ENCODE measurements at regions not wholly inside any gene's neighbourhood (a gene's known extent, or its start where the extent isn't known, plus 50 kb on each side); places are given as distances from the start of the nearest gene placed in this dataset.
A peak's percentile ranks its signal among the peaks of the same experiment; 100 is the strongest.

- Histone ChIP-seq H3K4me1 (ENCODE audit: control insufficient read depth in 1 of 2, insufficient read depth in 2 of 2, low read length in 2 of 2) (peaks cover 0 to 2% of the 10 kb centered on the region in 2 donors), H3K4me3 (ENCODE audit: low read length in 2 of 2) (no peak overlapping the region), H3K27me3 (ENCODE audit: control insufficient read depth in 1 of 2, insufficient read depth in 2 of 2, low read length in 1 of 2) (no peaks in the 10 kb centered on the region), H3K27ac (ENCODE audit: low read depth in 1 of 2, low read length in 2 of 2) (no peak overlapping the region), H3K9me3 (ENCODE audit: control insufficient read depth, low read length) (no peaks in the 10 kb centered on the region), H3K36me3 (ENCODE audit: control insufficient read depth in 1 of 2, insufficient read depth in 2 of 2, low read length in 1 of 2) (no peaks in the 10 kb centered on the region)
- intact Hi-C loops (cut with DNase I) = loop anchor here in 1 of 2 donors (10.0 kb wide), 1 partner anchor 152 kb away; the partner anchor contains the start of gene FOXN3
- DNase-seq (no peak), ATAC-seq (ENCODE audit: low FRiP score) (no peak)
- WGBS, 2 donors = 36 to 71% methylated on average over 3 of the region's 3 CpGs
Observed at GRCh38 chr14:89566644-89567415, 149.8 kb upstream of the FOXN3 start.

GRCh38 chr14:89566180-89566579 lies 149.1 kb upstream of the FOXN3 start:
- no peaks in the 10 kb centered on the region for H3K27me3 ChIP-seq (ENCODE audit: control insufficient read depth in 1 of 2, insufficient read depth in 2 of 2, low read length in 1 of 2)
- H3K4me1 ChIP-seq (ENCODE audit: control insufficient read depth in 1 of 2, insufficient read depth in 2 of 2, low read length in 2 of 2) = peaks cover 0 to 2% of the 10 kb centered on the region in 2 donors
- DNase-seq = no peak
- H3K36me3 ChIP-seq (ENCODE audit: control insufficient read depth in 1 of 2, insufficient read depth in 2 of 2, low read length in 1 of 2) = no peaks in the 10 kb centered on the region
- H3K4me3 ChIP-seq (ENCODE audit: low read length in 2 of 2) = no peak overlapping the region
- ATAC-seq (ENCODE audit: low FRiP score) = no peak
- no peak overlapping the region for H3K27ac ChIP-seq (ENCODE audit: low read depth in 1 of 2, low read length in 2 of 2)
- H3K9me3 ChIP-seq (ENCODE audit: control insufficient read depth, low read length) = no peaks in the 10 kb centered on the region
- 14 to 22% methylated on average over 5 of the region's 5 CpGs for WGBS, 2 donors
- intact Hi-C loops (cut with DNase I) = loop anchor here in 1 of 2 donors (10.0 kb wide), 1 partner anchor 151 kb away; the partner anchor contains the start of gene FOXN3

GRCh38 chr14:89565607-89566006 lies 148.6 kb upstream of the FOXN3 start:
- Histone ChIP-seq H3K4me1 (ENCODE audit: control insufficient read depth in 1 of 2, insufficient read depth in 2 of 2, low read length in 2 of 2) (peaks cover 0 to 2% of the 10 kb centered on the region in 2 donors), H3K9me3 (ENCODE audit: control insufficient read depth, low read length) (no peaks in the 10 kb centered on the region), H3K27me3 (ENCODE audit: control insufficient read depth in 1 of 2, insufficient read depth in 2 of 2, low read length in 1 of 2) (no peaks in the 10 kb centered on the region), H3K27ac (ENCODE audit: low read depth in 1 of 2, low read length in 2 of 2) (peak overlapping the region in 1 of 2 donors; percentile 47), H3K4me3 (ENCODE audit: low read length in 2 of 2) (no peak overlapping the region), H3K36me3 (ENCODE audit: control insufficient read depth in 1 of 2, insufficient read depth in 2 of 2, low read length in 1 of 2) (no peaks in the 10 kb centered on the region)
- intact Hi-C loops (cut with DNase I) = loop anchor here in 1 of 2 donors (10.0 kb wide), 1 partner anchor 151 kb away; the partner anchor contains the start of gene FOXN3
- no peak for DNase-seq
- ATAC-seq (ENCODE audit: low FRiP score) = no peak
- WGBS, 2 donors = 42 to 45% methylated on average over 5 of the region's 5 CpGs

- no peak for DNase-seq
- no peak for ATAC-seq (ENCODE audit: low FRiP score)
- Histone ChIP-seq H3K4me3 (ENCODE audit: low read length in 2 of 2) (no peak overlapping the region), H3K36me3 (ENCODE audit: control insufficient read depth in 1 of 2, insufficient read depth in 2 of 2, low read length in 1 of 2) (no peaks in the 10 kb centered on the region), H3K27me3 (ENCODE audit: control insufficient read depth in 1 of 2, insufficient read depth in 2 of 2, low read length in 1 of 2) (no peaks in the 10 kb centered on the region), H3K27ac (ENCODE audit: low read depth in 1 of 2, low read length in 2 of 2) (peak overlapping the region in 1 of 2 donors; percentile 47), H3K4me1 (ENCODE audit: control insufficient read depth in 1 of 2, insufficient read depth in 2 of 2, low read length in 2 of 2) (peaks cover 0 to 2% of the 10 kb centered on the region in 2 donors), H3K9me3 (ENCODE audit: control insufficient read depth, low read length) (no peaks in the 10 kb centered on the region)
- WGBS, 2 donors = 91 to 96% methylated on average over 5 of the region's 5 CpGs
- intact Hi-C loops (cut with DNase I) = loop anchor here in 1 of 2 donors (10.0 kb wide), 1 partner anchor 150 kb away; the partner anchor contains the start of gene FOXN3
Observed at GRCh38 chr14:89564989-89565388, 148.0 kb upstream of the FOXN3 start.

GRCh38 chr14:89564286-89564957 lies 147.4 kb upstream of the FOXN3 start:
- no peak for ATAC-seq (ENCODE audit: low FRiP score)
- no peak overlapping the region for H3K27ac ChIP-seq (ENCODE audit: low read depth in 1 of 2, low read length in 2 of 2)
- intact Hi-C loops (cut with DNase I) = loop anchor here in 1 of 2 donors (10.0 kb wide), 1 partner anchor 150 kb away; the partner anchor contains the start of gene FOXN3
- H3K9me3 ChIP-seq (ENCODE audit: control insufficient read depth, low read length) = no peaks in the 10 kb centered on the region
- no peaks in the 10 kb centered on the region for H3K27me3 ChIP-seq (ENCODE audit: control insufficient read depth in 1 of 2, insufficient read depth in 2 of 2, low read length in 1 of 2)
- H3K4me3 ChIP-seq (ENCODE audit: low read length in 2 of 2) = peak overlapping the region in 1 of 2 donors; percentile 49
- DNase-seq = no peak
- no peaks in the 10 kb centered on the region for H3K36me3 ChIP-seq (ENCODE audit: control insufficient read depth in 1 of 2, insufficient read depth in 2 of 2, low read length in 1 of 2)
- 33 to 50% methylated on average over 12 of the region's 12 CpGs for WGBS, 2 donors
- H3K4me1 ChIP-seq (ENCODE audit: control insufficient read depth in 1 of 2, insufficient read depth in 2 of 2, low read length in 2 of 2) = peaks cover 0 to 2% of the 10 kb centered on the region in 2 donors

GRCh38 chr14:89563471-89563870 lies 146.4 kb upstream of the FOXN3 start:
- H3K4me3 ChIP-seq (ENCODE audit: low read length in 2 of 2) = no peak overlapping the region
- WGBS, 2 donors = 96 to 100% methylated on average over 1 of the region's 1 CpG
- no peaks in the 10 kb centered on the region for H3K36me3 ChIP-seq (ENCODE audit: control insufficient read depth in 1 of 2, insufficient read depth in 2 of 2, low read length in 1 of 2)
- DNase-seq (no peak), ATAC-seq (ENCODE audit: low FRiP score) (no peak)
- H3K9me3 ChIP-seq (ENCODE audit: control insufficient read depth, low read length) = no peaks in the 10 kb centered on the region
- no peaks in the 10 kb centered on the region for H3K27me3 ChIP-seq (ENCODE audit: control insufficient read depth in 1 of 2, insufficient read depth in 2 of 2, low read length in 1 of 2)
- H3K27ac ChIP-seq (ENCODE audit: low read depth in 1 of 2, low read length in 2 of 2) = no peak overlapping the region
- intact Hi-C loops (cut with DNase I) = loop anchor here in 1 of 2 donors (10.0 kb wide), 1 partner anchor 149 kb away; the partner anchor contains the start of gene FOXN3
- H3K4me1 ChIP-seq (ENCODE audit: control insufficient read depth in 1 of 2, insufficient read depth in 2 of 2, low read length in 2 of 2) = peaks cover 0 to 2% of the 10 kb centered on the region in 2 donors

- Histone ChIP-seq H3K27ac (ENCODE audit: low read depth in 1 of 2, low read length in 2 of 2) (no peak overlapping the region), H3K9me3 (ENCODE audit: control insufficient read depth, low read length) (no peaks in the 10 kb centered on the region), H3K27me3 (ENCODE audit: control insufficient read depth in 1 of 2, insufficient read depth in 2 of 2, low read length in 1 of 2) (no peaks in the 10 kb centered on the region), H3K4me1 (ENCODE audit: control insufficient read depth in 1 of 2, insufficient read depth in 2 of 2, low read length in 2 of 2) (peaks cover 0 to 2% of the 10 kb centered on the region in 2 donors), H3K4me3 (ENCODE audit: low read length in 2 of 2) (no peak overlapping the region), H3K36me3 (ENCODE audit: control insufficient read depth in 1 of 2, insufficient read depth in 2 of 2, low read length in 1 of 2) (no peaks in the 10 kb centered on the region)
- intact Hi-C loops (cut with DNase I) = no loop called here
- WGBS, 2 donors = 77 to 81% methylated on average over 7 of the region's 7 CpGs
- DNase-seq (no peak), ATAC-seq (ENCODE audit: low FRiP score) (no peak)
Observed at GRCh38 chr14:89551955-89552354, 134.9 kb upstream of the FOXN3 start.

- Histone ChIP-seq H3K36me3 (ENCODE audit: control insufficient read depth in 1 of 2, insufficient read depth in 2 of 2, low read length in 1 of 2) (no peaks in the 10 kb centered on the region), H3K4me3 (ENCODE audit: low read length in 2 of 2) (no peak overlapping the region), H3K27me3 (ENCODE audit: control insufficient read depth in 1 of 2, insufficient read depth in 2 of 2, low read length in 1 of 2) (no peaks in the 10 kb centered on the region), H3K27ac (ENCODE audit: low read depth in 1 of 2, low read length in 2 of 2) (no peak overlapping the region), H3K9me3 (ENCODE audit: control insufficient read depth, low read length) (no peaks in the 10 kb centered on the region), H3K4me1 (ENCODE audit: control insufficient read depth in 1 of 2, insufficient read depth in 2 of 2, low read length in 2 of 2) (peaks cover 0 to 2% of the 10 kb centered on the region in 2 donors)
- ATAC-seq (ENCODE audit: low FRiP score) (no peak), DNase-seq (no peak)
- 33 to 34% methylated on average over 6 of the region's 6 CpGs for WGBS, 2 donors
- intact Hi-C loops (cut with DNase I) = no loop called here
Observed at GRCh38 chr14:89551432-89551831, 134.4 kb upstream of the FOXN3 start.

All from aorta (tissue), 5 donors.